ENCODE measurements at regions not wholly inside any gene's neighbourhood (a gene's known extent, or its start where the extent isn't known, plus 50 kb on each side); places are given as distances from the start of the nearest gene placed in this dataset.

- TF ChIP-seq ZBTB33 (IDR thresholded peaks at IDR 0.05) = no peak
- no peak for TF ChIP-seq ZNF24 (IDR thresholded peaks at IDR 0.05)
- no peak for TF ChIP-seq IRF3 (IDR thresholded peaks at IDR 0.05)
- TF ChIP-seq ZNF274 (IDR thresholded peaks at IDR 0.05; ENCODE audit: insufficient read depth, insufficient read length) = no peak
- no peak for TF ChIP-seq CHD1 (IDR thresholded peaks at IDR 0.05; ENCODE audit: low read depth, low read length)
- TF ChIP-seq, protein P1, sequence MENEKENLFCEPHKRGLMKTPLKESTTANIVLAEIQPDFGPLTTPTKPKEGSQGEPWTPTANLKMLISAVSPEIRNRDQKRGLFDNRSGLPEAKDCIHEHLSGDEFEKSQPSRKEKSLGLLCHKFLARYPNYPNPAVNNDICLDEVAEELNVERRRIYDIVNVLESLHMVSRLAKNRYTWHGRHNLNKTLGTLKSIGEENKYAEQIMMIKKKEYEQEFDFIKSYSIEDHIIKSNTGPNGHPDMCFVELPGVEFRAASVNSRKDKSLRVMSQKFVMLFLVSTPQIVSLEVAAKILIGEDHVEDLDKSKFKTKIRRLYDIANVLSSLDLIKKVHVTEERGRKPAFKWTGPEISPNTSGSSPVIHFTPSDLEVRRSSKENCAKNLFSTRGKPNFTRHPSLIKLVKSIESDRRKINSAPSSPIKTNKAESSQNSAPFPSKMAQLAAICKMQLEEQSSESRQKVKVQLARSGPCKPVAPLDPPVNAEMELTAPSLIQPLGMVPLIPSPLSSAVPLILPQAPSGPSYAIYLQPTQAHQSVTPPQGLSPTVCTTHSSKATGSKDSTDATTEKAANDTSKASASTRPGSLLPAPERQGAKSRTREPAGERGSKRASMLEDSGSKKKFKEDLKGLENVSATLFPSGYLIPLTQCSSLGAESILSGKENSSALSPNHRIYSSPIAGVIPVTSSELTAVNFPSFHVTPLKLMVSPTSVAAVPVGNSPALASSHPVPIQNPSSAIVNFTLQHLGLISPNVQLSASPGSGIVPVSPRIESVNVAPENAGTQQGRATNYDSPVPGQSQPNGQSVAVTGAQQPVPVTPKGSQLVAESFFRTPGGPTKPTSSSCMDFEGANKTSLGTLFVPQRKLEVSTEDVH (IDR thresholded peaks at IDR 0.05; ENCODE audit: low read depth, partially characterized antibody) = no peak
- TF ChIP-seq STAT1 (conservative IDR thresholded peaks at IDR 0.05) = no peak
- TF ChIP-seq MEF2A (IDR thresholded peaks at IDR 0.05; ENCODE audit: insufficient read depth, low read depth, low read length) = no peak
- no peak for TF ChIP-seq EP300 (IDR thresholded peaks at IDR 0.05; ENCODE audit: borderline replicate concordance in 1 of 2, control insufficient read depth in 1 of 2, low read depth in 2 of 2, low read length in 2 of 2)
Observed at GRCh38 chr1:192933744-192934143, 124.9 kb downstream of the RGS2 start (continued).

Measured in GM12878 (cell line).